H4 (cell line): ENCODE measurements at regions not wholly inside any gene's neighbourhood (a gene's known extent, or its start where the extent isn't known, plus 50 kb on each side); places are given as distances from the start of the nearest gene placed in this dataset.
"Not testable (repeated sequence)": the region's sequence is repeated elsewhere in the genome, so short reads cannot be mapped to it uniquely, and the experiment has no call there.

Source experiments
- DNase-seq: peaks from one replicate; pipeline ENCODE4 v3.0.0-alpha.2; 2015; ENCODE audit warnings: low spot score

- DNase-seq = not testable (repeated sequence)
Measured at GRCh38 chr9:135195975-135196374, 108.5 kb downstream of the OLFM1 start.

- DNase-seq = no peak
Measured at GRCh38 chr9:135196474-135196873, 109.0 kb downstream of the OLFM1 start.

- no peak for DNase-seq
Measured at GRCh38 chr9:135198144-135198543, 110.7 kb downstream of the OLFM1 start.

GRCh38 chr9:135198586-135199285, 111.3 kb downstream of the OLFM1 start:
- DNase-seq = no peak

- no peak for DNase-seq
Measured at GRCh38 chr9:135199489-135199888, 112.0 kb downstream of the OLFM1 start.

- DNase-seq = no peak
Measured at GRCh38 chr9:135201711-135202110, 114.2 kb downstream of the OLFM1 start.

- no peak for DNase-seq
Measured at GRCh38 chr9:135204177-135204576, 116.7 kb downstream of the OLFM1 start.

GRCh38 chr9:135209136-135209535, 121.7 kb downstream of the OLFM1 start:
- DNase-seq = no peak

GRCh38 chr9:135209852-135210251, 122.4 kb downstream of the OLFM1 start:
- DNase-seq = no peak

- DNase-seq = no peak
Measured at GRCh38 chr9:135210676-135211523, 123.4 kb downstream of the OLFM1 start.

GRCh38 chr9:135211524-135211890, 124.0 kb downstream of the OLFM1 start:
- no peak for DNase-seq

GRCh38 chr9:135212961-135213360, 125.5 kb downstream of the OLFM1 start:
- no peak for DNase-seq

- DNase-seq = no peak
Measured at GRCh38 chr9:135213566-135213965, 126.1 kb downstream of the OLFM1 start.

GRCh38 chr9:135214054-135214640, 126.7 kb downstream of the OLFM1 start:
- no peak for DNase-seq

- no peak for DNase-seq
Measured at GRCh38 chr9:135214706-135215105, 127.2 kb downstream of the OLFM1 start.

GRCh38 chr9:135215571-135216161, 128.2 kb downstream of the OLFM1 start:
- peak; percentile 62 for DNase-seq

GRCh38 chr9:135216236-135216635, 128.8 kb downstream of the OLFM1 start:
- DNase-seq = no peak

- DNase-seq = no peak
Measured at GRCh38 chr9:135216791-135217441, 129.4 kb downstream of the OLFM1 start.

- no peak for DNase-seq
Measured at GRCh38 chr9:135217836-135218235, 130.4 kb downstream of the OLFM1 start.

- DNase-seq = no peak
Measured at GRCh38 chr9:135218331-135219225, 131.1 kb downstream of the OLFM1 start.
